ENCODE measurements at regions not wholly inside any gene's neighbourhood (a gene's known extent, or its start where the extent isn't known, plus 50 kb on each side); places are given as distances from the start of the nearest gene placed in this dataset. TPM values are rescaled to one million over a fixed set of nuclear protein-coding genes. Genes with fewer than 3 reads are reported as not detected.

DNA sequence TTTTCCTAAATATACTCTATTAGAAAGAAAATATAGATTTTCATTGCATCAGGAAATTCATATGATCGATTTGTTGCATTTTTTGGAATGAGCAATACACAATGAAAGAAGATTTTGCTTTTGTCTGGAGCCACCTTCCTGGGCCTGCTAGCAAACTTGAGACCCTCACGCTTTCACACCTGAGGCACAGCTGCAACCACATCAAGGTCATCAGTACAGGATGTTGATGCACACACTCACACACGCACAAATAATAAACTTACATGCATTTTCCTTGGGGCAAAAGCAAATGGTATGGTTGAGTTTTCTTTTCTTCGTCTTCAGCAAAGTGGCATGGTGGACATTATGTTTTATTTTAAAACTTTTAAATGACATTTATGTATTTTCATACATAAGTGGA lies 64.8 kb upstream of the SATB1 start:
- H3K36me3 ChIP-seq (ENCODE audit: control insufficient read depth, insufficient read depth, low read length) = no peaks in the 10 kb centered on the region
- H3K9me3 ChIP-seq (ENCODE audit: control insufficient read depth, insufficient read depth, low read length) = no peaks in the 10 kb centered on the region
- H3K4me1 ChIP-seq (ENCODE audit: control insufficient read depth, insufficient read depth, low read length) = no peaks in the 10 kb centered on the region
- no peak overlapping the region for H3K27ac ChIP-seq (ENCODE audit: low read depth, low read length)
- H3K4me3 ChIP-seq (ENCODE audit: low read depth, low read length) = no peak overlapping the region
- H3K27me3 ChIP-seq (ENCODE audit: control insufficient read depth, insufficient read depth, low read length) = no peaks in the 10 kb centered on the region
- DNase-seq (ENCODE audit: low read depth in 4 of 6, low spot score in 6 of 6) = no peak
- WGBS (ENCODE audit: insufficient coverage) = no CpG with 5 or more reads among the region's 4 CpGs

DNA sequence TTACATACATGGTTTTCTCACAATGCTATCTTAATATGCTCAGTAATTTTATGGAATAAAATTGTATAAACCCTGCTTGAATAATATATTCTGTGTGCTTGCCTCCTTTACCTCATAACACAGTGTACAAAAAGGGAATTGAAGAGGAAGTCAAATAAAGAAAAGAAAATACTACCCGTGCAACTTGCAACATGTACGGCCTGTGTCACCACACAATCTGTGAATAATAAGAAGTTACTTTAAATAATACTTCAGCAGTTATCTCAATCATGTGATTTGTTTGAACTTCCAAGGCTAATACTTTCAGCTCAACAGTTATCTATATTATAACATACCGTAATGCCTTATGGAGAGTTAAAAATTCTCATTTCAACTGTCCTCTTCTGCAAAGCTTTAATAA lies 58.1 kb upstream of the SATB1 start:
- H3K36me3 ChIP-seq (ENCODE audit: control insufficient read depth, insufficient read depth, low read length) = no peaks in the 10 kb centered on the region
- no CpG with 5 or more reads among the region's 3 CpGs for WGBS (ENCODE audit: insufficient coverage)
- DNase-seq (ENCODE audit: low read depth in 4 of 6, low spot score in 6 of 6) = no peak
- no peaks in the 10 kb centered on the region for H3K9me3 ChIP-seq (ENCODE audit: control insufficient read depth, insufficient read depth, low read length)
- H3K4me1 ChIP-seq (ENCODE audit: control insufficient read depth, insufficient read depth, low read length) = no peaks in the 10 kb centered on the region
- no peaks in the 10 kb centered on the region for H3K27me3 ChIP-seq (ENCODE audit: control insufficient read depth, insufficient read depth, low read length)
- H3K4me3 ChIP-seq (ENCODE audit: low read depth, low read length) = no peak overlapping the region
- H3K27ac ChIP-seq (ENCODE audit: low read depth, low read length) = no peak overlapping the region

- H3K9me3 ChIP-seq (ENCODE audit: control insufficient read depth, insufficient read depth, low read length) = no peaks in the 10 kb centered on the region
- no peaks in the 10 kb centered on the region for H3K36me3 ChIP-seq (ENCODE audit: control insufficient read depth, insufficient read depth, low read length)
- no peak for DNase-seq (ENCODE audit: low read depth in 4 of 6, low spot score in 6 of 6)
Observed at GRCh38 chr3:18481946-18482548, 56.9 kb upstream of the SATB1 start.

GRCh38 chr3:18477620-18478019 lies 52.5 kb upstream of the SATB1 start:
- H3K4me3 ChIP-seq (ENCODE audit: low read depth, low read length) = no peak overlapping the region
- no peaks in the 10 kb centered on the region for H3K36me3 ChIP-seq (ENCODE audit: control insufficient read depth, insufficient read depth, low read length)
- no peaks in the 10 kb centered on the region for H3K9me3 ChIP-seq (ENCODE audit: control insufficient read depth, insufficient read depth, low read length)
- DNase-seq (ENCODE audit: low read depth in 4 of 6, low spot score in 6 of 6) = no peak
- no CpG with 5 or more reads among the region's 4 CpGs for WGBS (ENCODE audit: insufficient coverage)
- no peaks in the 10 kb centered on the region for H3K4me1 ChIP-seq (ENCODE audit: control insufficient read depth, insufficient read depth, low read length)
- no peak overlapping the region for H3K27ac ChIP-seq (ENCODE audit: low read depth, low read length)
- H3K27me3 ChIP-seq (ENCODE audit: control insufficient read depth, insufficient read depth, low read length) = no peaks in the 10 kb centered on the region

More at GRCh38 chr3:18481946-18482548, 56.9 kb upstream of the SATB1 start:
- Histone ChIP-seq H3K4me3 (ENCODE audit: low read depth, low read length) (no peak overlapping the region), H3K4me1 (ENCODE audit: control insufficient read depth, insufficient read depth, low read length) (no peaks in the 10 kb centered on the region), H3K27me3 (ENCODE audit: control insufficient read depth, insufficient read depth, low read length) (no peaks in the 10 kb centered on the region), H3K27ac (ENCODE audit: low read depth, low read length) (no peak overlapping the region)
- 79% methylated on average over 2 of the region's 4 CpGs for WGBS (ENCODE audit: insufficient coverage)

Small RNAs in the stretch of these regions (small RNA-seq; reads per million reads assigned to genes)
- not detected for gene RNU6-138P (ENCODE audit: low replicate concordance)
